ENCODE measurements at regions not wholly inside any gene's neighbourhood (a gene's known extent, or its start where the extent isn't known, plus 50 kb on each side); places are given as distances from the start of the nearest gene placed in this dataset.

DNA sequence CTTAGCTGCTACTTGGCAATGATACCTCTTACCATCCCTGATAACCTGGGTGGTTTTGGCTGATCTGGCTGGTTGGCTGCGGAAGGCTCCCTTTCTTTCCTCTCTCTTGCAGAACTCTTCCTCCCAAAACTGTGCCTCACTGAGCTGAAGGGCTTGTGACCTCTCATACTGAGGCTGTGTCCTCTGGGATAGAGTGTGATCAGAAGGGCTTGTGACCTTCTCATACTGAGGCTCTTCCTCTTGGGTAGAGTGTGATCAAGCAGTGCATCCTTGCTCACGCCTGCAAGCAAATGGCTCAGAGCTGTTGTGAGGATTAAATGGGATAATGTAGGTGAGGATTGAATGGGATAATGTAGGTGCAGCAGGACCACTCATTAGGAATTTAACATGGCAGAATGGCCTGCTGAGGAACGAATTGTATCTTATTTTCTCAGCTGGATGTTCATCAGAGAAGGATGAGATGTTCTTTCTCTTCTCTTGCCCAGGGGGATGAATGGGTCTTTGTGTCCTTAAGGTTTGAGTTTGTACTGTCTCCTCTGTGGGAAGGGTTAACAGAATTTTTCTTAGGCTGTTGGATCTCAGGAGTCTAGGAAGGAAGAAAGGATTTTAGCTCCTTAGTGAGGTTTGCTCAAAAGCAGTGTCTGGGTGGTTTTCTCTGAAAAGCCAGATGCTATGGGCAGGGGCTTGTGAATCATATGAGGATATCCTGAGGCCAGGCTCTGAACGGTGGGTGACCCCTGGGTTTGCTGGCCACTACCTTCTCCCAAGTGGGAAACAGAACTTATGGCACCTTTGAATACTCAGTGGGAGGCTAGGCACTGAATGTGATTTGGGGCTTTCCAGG, 130.0 kb upstream of the HS3ST2 start:
- TF ChIP-seq SIN3A (IDR thresholded peaks at IDR 0.05; ENCODE audit: borderline replicate concordance, insufficient read depth, low read length) = no peak
- TF ChIP-seq TAF1 (IDR thresholded peaks at IDR 0.05; ENCODE audit: borderline replicate concordance, insufficient read depth, low read length) = no peak
- TF ChIP-seq, protein P1, sequence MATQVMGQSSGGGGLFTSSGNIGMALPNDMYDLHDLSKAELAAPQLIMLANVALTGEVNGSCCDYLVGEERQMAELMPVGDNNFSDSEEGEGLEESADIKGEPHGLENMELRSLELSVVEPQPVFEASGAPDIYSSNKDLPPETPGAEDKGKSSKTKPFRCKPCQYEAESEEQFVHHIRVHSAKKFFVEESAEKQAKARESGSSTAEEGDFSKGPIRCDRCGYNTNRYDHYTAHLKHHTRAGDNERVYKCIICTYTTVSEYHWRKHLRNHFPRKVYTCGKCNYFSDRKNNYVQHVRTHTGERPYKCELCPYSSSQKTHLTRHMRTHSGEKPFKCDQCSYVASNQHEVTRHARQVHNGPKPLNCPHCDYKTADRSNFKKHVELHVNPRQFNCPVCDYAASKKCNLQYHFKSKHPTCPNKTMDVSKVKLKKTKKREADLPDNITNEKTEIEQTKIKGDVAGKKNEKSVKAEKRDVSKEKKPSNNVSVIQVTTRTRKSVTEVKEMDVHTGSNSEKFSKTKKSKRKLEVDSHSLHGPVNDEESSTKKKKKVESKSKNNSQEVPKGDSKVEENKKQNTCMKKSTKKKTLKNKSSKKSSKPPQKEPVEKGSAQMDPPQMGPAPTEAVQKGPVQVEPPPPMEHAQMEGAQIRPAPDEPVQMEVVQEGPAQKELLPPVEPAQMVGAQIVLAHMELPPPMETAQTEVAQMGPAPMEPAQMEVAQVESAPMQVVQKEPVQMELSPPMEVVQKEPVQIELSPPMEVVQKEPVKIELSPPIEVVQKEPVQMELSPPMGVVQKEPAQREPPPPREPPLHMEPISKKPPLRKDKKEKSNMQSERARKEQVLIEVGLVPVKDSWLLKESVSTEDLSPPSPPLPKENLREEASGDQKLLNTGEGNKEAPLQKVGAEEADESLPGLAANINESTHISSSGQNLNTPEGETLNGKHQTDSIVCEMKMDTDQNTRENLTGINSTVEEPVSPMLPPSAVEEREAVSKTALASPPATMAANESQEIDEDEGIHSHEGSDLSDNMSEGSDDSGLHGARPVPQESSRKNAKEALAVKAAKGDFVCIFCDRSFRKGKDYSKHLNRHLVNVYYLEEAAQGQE (IDR thresholded peaks at IDR 0.05; ENCODE audit: insufficient read depth in 1 of 2, low read depth in 2 of 2, low read length in 2 of 2) = no peak
- no peak for TF ChIP-seq POLR2AphosphoS5 (IDR thresholded peaks at IDR 0.05; ENCODE audit: low read depth, low read length)

DNA sequence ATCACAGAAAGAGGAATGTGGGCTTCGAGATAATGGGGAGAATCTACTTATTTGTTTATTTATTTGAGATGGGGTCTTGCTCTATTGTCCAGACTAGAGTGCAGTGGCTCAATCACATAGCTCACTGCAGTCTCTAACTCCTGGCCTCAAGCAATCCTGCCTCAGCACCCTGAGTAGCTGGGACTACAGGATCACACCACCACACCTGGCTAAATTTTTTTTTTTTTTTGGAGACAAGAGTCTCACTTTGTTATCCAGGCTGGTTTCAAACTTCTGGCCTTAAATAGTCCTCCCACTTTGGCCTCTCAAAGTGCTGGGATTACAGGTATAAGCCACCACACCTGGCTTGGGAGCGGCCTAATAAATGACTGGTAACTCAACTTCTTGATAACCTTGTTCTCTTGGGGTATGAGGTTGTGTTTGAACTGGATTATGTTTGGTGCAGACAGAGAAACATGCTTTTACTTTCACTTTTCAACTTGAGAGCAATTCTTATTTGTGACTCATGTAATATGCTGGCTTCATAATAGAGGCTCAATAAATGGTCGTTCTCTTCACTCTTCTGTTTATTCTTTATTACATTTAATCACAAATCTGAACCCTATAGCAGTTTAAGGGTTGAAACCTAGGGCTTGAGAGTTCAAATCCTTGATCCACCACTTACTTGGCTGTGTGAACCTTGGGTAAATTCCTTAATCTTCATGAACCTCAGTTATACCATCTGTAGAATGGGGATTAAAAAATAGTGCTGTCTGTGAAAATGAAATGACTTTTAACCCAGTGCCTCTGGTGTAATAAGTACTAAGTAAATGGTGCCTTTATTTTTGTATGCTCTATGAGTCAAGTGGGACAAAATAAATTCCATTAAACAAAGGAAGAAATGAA, 129.1 kb upstream of the HS3ST2 start:
- no peak for TF ChIP-seq FOXP2 (optimal IDR thresholded peaks at IDR 0.05; ENCODE audit: borderline replicate concordance, extremely low read depth, extremely low read length, insufficient read depth)
- no peak for TF ChIP-seq SIN3A (IDR thresholded peaks at IDR 0.05; ENCODE audit: borderline replicate concordance, insufficient read depth, low read length)
- TF ChIP-seq TAF1 (IDR thresholded peaks at IDR 0.05; ENCODE audit: borderline replicate concordance, insufficient read depth, low read length) = no peak
- TF ChIP-seq, protein P1 (IDR thresholded peaks at IDR 0.05; ENCODE audit: insufficient read depth in 1 of 2, low read depth in 2 of 2, low read length in 2 of 2) = no peak
- TF ChIP-seq POLR2AphosphoS5 (IDR thresholded peaks at IDR 0.05; ENCODE audit: low read depth, low read length) = no peak

DNA sequence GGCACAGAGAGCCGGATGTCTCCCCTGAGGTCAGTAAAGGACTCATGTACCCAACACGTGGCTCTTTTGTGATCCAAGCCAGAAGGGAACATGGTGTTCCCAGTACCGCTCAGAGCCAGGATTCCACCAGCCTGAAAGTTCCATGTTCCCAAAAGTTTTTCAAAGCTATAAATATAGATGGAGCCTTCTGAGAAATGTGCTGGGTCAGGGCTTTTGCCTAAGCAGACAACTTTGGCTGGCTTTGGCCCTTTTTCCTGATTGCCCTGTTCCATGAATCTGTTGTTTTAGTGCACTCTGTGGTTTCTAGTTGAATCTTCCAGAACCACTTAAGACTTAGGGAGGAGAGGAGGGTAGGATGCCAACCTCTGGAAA, 128.5 kb upstream of the HS3ST2 start:
- TF ChIP-seq SIN3A (IDR thresholded peaks at IDR 0.05; ENCODE audit: borderline replicate concordance, insufficient read depth, low read length) = no peak
- TF ChIP-seq, protein P1 (IDR thresholded peaks at IDR 0.05; ENCODE audit: insufficient read depth in 1 of 2, low read depth in 2 of 2, low read length in 2 of 2) = no peak
- TF ChIP-seq TAF1 (IDR thresholded peaks at IDR 0.05; ENCODE audit: borderline replicate concordance, insufficient read depth, low read length) = no peak
- no peak for TF ChIP-seq FOXP2 (optimal IDR thresholded peaks at IDR 0.05; ENCODE audit: borderline replicate concordance, extremely low read depth, extremely low read length, insufficient read depth)
- TF ChIP-seq POLR2AphosphoS5 (IDR thresholded peaks at IDR 0.05; ENCODE audit: low read depth, low read length) = no peak

DNA sequence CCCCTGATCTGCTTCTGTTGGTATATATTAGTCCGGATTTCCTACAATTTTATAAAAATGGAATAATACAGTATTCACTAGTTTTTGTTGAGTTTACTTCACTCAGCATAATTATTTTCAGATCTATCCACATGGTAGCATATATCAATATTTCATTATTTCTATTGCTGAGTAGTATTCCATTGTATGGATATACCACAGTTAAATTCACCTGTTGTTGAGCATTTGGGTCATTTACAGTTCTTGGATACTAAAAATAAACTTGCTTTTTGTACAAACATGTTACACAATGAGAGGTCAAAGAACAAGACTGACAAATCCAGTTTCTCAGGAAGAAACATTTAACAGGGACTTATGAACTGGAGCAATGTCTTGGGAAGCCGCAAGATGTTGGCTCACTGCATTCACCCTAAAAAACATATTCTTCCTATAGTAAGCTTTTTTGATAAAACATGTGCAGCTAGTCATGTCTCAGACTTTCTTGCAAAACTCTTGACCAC, 126.9 kb upstream of the HS3ST2 start:
- TF ChIP-seq TAF1 (IDR thresholded peaks at IDR 0.05; ENCODE audit: borderline replicate concordance, insufficient read depth, low read length) (no peak), FOXP2 (optimal IDR thresholded peaks at IDR 0.05; ENCODE audit: borderline replicate concordance, extremely low read depth, extremely low read length, insufficient read depth) (no peak), POLR2AphosphoS5 (IDR thresholded peaks at IDR 0.05; ENCODE audit: low read depth, low read length) (no peak), SIN3A (IDR thresholded peaks at IDR 0.05; ENCODE audit: borderline replicate concordance, insufficient read depth, low read length) (no peak)
- TF ChIP-seq, protein P1 (IDR thresholded peaks at IDR 0.05; ENCODE audit: insufficient read depth in 1 of 2, low read depth in 2 of 2, low read length in 2 of 2) = no peak
